GM18502 (cell line): ENCODE measurements at regions not wholly inside any gene's neighbourhood (a gene's known extent, or its start where the extent isn't known, plus 50 kb on each side); places are given as distances from the start of the nearest gene placed in this dataset.
"Not testable (repeated sequence)": the region's sequence is repeated elsewhere in the genome, so short reads cannot be mapped to it uniquely, and the experiment has no call there.

ENCODE experiments used
- ATAC-seq: cut with Tn5 transposase; IDR thresholded peaks from one replicate; pipeline ENCODE4 v1.9.1; 2021; ENCODE audit warnings: mild to moderate bottlenecking; ENCODE audit not compliant: unreplicated experiment, poor library complexity

- no peak for ATAC-seq
These were observed 153.9 kb upstream of the CES5A start for GRCh38 chr16:56029026-56029425.

DNA sequence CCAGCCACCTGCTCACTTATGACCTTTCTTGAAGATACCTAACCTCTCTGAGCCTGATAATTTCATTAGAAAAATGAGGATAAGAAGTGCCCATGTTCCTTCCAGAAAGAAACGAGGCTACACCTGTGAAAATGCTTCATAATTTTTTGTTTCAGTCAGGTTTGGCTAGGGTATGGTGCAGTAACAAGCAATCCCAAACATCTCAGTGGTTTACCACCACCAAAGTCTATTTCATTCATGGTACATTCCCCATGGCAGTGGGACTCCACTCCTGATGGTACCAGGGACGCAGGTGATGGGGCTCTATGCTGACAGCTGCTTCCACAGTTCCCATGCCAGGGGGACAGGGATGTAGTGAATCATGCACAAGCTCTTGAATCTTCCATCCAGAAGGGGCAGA lies 147.6 kb upstream of the CES5A start:
- ATAC-seq = no peak

DNA sequence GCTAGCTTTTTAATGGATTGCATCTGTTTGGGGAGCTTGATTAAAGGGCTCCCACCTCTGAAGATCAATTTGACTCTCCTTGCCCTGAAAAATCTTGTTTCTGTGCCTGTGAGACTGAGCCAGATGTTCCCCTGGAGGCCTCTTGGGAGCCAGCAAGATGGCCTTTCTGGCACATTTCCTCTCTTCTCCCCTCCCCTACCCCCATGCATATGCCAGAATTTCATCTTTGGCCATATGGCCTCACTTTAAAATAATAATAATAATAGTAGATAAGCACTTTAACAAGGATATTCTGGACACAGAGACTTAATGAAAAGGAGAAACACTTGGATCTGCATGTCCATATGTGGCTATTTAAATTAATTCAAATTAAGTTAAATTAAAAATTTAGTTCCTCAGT lies 144.1 kb upstream of the CES5A start:
- ATAC-seq = no peak

DNA sequence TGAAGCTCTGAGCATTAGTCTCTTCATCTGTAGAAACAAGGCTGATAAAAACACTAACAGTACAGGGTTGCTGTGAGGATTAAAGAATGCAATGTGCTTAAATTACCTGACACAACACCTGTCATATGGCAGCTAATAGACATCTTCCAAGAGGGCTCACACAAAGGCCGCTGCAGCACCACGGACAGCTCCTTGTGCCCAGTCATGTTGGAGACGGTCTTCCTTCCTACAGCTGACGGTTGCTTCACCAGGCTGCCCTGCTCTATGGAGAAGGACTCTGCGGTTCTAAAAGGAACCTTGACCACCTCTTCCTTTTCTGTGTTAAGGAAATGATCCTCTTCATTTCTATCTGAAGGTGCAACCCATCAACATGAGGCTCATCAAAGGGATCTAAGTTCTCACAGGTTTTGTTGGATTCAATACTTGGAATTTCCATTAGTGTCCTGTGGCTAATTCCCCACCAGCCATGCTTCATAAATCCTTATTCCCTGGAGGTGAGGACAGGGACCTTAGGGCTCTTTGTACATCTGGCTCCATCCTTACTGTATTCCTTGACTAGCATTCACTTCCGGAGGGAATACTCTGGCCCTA lies 138.9 kb upstream of the CES5A start:
- no peak for ATAC-seq

DNA sequence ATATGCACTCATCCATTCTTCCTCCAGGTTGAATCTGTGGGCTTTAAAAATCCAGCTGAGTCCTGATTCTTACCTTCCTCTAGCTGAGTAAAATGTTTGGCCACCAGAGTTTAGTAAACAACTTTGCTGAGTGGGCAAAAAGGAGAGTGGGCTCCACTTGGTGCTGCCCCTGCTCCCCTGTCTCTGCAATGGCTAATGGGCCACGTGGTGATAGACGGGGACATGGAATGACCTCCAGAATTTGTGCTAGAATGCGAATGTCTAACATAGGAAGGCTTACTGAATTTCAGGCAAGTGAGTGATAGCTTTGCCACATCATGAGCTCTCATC lies 137.3 kb upstream of the CES5A start:
- ATAC-seq = no peak

GRCh38 chr16:56011808-56012481 lies 136.8 kb upstream of the CES5A start:
- ATAC-seq = no peak

DNA sequence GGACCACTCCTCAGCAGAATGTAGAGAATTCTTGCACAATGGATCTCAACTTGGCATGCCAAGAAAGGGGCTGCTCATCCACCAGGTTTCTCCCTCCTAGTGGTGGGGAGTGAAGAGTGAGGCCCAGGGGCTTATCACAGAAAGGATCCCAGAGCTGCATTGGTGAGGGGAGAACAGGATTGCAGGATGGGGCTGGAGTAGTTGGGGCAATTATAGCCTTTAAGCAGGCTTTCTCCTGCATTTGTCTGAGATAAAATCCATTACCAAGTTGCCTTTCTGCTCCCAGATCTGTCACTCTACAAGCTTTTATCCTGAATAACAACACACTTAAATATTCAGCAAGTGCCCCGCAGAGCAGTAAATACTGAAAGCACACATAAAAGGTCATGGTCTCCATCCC lies 130.8 kb upstream of the CES5A start:
- ATAC-seq = no peak

GRCh38 chr16:55999683-56000082 lies 124.5 kb upstream of the CES5A start:
- ATAC-seq = no peak

DNA sequence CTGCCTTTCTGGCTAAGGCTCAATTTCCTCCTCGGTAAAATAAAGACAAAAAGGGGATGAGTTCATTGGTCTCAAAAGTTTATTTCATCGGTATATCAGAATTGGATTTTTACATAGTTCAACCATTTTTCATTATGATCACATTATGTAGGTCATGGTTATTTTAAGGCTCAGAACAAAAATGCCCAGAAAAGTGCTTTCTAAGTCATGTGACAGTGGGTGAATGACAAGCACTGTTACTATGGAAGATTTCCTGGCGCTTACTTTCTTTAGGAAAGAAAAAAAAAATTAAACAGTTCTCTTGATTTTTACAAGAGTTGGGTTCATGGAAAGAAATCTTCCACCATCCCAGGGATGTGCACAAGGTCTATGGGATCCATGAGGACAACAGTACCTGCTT lies 117.9 kb upstream of the CES5A start:
- no peak for ATAC-seq

- no peak for ATAC-seq
These were observed 117.4 kb upstream of the CES5A start for GRCh38 chr16:55992551-55992950.

DNA sequence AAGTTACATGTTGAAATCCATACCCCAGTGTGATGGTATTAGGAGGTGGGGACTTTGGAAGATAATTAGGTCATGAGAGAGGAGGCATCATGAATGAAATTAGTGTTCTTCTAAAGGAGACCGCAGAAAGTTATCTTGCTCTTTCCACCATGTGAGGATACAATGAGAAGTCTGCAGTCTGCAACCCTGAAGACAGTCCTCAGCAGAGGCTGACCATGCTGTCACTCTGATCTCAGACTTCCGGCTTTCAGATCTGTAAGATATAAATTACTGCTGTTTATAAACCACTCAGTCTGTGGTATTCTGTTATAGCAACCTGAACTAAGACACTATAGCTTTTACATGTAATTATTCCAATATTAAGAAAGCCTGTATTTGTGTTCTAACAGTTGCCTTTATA lies 116.7 kb upstream of the CES5A start:
- ATAC-seq = no peak

DNA sequence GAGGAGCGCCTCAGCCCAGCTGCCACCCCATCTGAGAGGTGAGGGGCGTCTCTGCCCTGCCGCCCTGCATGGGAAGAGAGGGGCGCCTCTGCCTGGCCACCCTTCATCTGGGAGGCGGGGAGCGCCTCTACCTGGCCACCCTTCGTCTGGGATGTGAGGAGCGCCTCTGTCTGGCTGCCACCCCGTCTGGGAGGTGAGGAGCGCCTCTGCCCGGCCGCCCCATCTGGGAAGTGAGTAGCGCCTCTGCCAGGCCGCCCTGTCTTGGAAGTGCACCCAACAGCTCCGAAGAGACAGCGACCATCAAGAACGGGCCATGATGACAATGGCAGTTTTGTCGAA lies 114.4 kb upstream of the CES5A start:
- ATAC-seq = no peak

GRCh38 chr16:55988850-55989568 lies 113.8 kb upstream of the CES5A start:
- ATAC-seq = not testable (repeated sequence)

DNA sequence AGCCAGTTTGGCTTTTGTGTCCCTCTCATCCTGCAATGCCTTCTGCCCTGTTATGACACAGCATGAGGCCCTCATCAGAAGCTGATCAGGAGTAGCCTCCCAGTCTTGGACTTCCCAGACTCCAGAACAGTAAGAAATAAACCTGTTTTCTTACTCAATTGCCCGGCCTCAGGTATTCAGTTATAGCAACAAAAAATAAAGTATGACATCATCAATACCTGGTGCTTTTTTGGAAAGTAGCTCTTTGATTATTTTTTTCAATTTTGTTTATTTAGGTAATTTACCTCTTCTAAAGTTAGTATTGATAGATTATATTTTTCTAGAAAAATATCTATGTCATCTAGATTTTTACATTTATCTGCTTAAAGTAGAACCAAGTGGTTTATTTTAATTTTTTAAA lies 112.8 kb upstream of the CES5A start:
- ATAC-seq = no peak

DNA sequence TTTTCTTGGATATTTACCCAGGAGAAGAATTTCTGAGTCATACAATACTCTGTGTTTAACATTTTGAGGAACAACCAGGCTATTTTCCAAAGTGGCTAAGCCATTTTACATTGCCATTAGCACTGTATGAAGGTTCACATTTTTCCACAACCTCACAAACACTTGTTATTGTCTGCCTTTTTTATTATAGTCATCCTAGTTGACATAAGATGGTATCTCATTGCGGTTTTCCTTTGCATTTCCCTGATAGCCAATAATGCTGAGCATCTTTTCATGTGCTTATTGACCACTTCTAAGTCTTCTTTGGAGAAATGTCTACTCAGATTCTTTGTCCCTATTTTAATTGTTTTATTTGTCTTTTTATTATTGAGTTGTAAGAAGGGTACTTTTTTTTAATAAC lies 107.4 kb upstream of the CES5A start:
- ATAC-seq = no peak

DNA sequence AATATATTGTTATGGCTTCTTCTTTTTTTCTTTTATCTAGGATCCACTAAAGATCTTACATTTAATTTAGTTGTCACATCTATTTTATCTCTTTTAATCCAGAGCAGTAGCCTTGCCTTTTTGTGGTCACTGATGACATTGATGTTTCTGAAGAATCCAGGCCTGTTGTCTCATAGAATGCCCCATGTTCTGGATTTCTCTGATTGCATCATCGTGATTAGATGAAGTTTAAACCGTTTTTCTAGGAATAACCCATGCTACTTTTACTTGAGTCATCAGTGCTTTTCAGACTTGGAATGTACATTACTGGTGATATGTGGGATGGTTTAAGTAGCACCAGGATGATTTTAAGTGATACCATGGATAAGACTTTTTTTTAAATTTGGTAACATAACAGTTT lies 106.4 kb upstream of the CES5A start:
- ATAC-seq = no peak

DNA sequence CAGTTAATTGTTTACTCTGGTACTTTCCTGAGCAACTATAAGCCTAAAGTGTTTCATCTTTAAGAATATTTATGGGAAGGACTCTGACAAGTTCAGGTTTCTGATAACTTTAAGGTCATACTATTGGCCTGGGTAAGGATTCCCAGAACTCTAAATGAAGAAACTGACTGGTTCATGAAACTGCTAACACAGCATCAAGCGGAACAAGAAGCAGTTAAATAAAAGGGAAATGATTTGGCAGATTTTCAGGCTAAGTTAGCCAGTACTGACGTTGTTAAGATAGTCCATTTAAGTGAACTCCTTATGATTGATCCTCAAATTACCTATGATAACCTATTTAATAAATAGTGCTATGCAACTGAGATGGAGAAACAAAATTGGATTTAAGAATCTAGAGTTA lies 101.6 kb upstream of the CES5A start:
- ATAC-seq = no peak

DNA sequence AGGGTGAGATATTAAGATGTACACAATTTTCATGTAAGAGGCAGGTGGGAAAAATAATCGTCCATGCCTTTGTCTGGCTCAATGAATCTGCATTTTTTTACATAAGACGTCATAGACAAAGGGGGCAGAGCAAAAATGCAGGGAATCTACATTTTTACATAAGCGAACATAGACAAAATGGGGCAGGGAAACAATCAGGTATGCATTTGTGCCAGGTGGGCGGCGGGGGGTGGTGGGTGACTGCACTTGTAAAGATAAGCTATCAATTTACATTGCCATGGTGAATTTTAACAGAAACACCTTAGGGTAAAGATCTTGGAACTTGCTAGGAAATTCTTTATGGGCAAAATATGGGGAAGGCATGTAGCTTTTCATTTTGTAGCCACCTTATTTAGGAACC lies 96.3 kb upstream of the CES5A start:
- no peak for ATAC-seq

GRCh38 chr16:55968221-55968620 lies 93.0 kb upstream of the CES5A start:
- no peak for ATAC-seq

DNA sequence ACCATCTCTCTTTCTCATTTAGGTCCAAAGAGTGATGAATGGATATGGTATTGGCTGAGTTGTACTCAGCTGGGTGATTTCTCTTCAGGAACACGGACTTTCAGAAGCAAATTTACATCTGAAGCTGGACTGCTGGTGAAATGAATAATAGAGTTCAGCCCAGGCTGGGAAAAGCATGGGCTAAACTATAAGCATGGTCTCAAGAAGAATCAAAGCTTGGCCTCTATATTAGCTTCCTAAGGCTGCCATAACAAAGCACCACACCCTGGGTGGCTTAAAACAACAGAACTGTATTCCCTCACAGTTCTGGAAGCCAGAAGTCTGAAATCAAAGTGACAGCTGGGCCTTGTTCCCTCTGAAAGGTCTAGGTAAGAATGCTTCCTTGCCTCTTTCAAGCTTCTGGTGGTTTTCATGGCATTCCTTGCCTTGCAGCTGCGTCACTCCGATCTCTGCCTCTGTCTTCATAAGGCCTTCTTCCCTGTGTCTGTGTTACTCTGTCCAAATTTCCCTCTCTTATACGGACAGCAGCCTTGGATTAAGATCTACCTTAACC lies 89.8 kb upstream of the CES5A start:
- ATAC-seq = no peak

- no peak for ATAC-seq
These were observed 80.7 kb upstream of the CES5A start for GRCh38 chr16:55955845-55956244.

- ATAC-seq = no peak
These were observed 80.3 kb upstream of the CES5A start for GRCh38 chr16:55955424-55955823.
